ENCODE measurements at regions not wholly inside any gene's neighbourhood (a gene's known extent, or its start where the extent isn't known, plus 50 kb on each side); places are given as distances from the start of the nearest gene placed in this dataset.

- no peak for TF ChIP-seq ZBTB33 (IDR thresholded peaks at IDR 0.05; ENCODE audit: extremely low read depth, insufficient replicate concordance, low read length)
- TF ChIP-seq SIN3A (IDR thresholded peaks at IDR 0.05; ENCODE audit: low read depth) = no peak
Observed at GRCh38 chr16:7161891-7162290, 170.8 kb upstream of the RBFOX1 start (continued).

GRCh38 chr16:7160093-7160492 lies 172.6 kb upstream of the RBFOX1 start:
- H3K36me3 ChIP-seq (ENCODE audit: control insufficient read depth in 1 of 2, insufficient read depth in 2 of 2, low read length in 2 of 2) = no peaks in the 10 kb centered on the region
- H3K4me1 ChIP-seq (ENCODE audit: control insufficient read depth in 1 of 2, insufficient read depth in 2 of 2, low read length in 2 of 2) = no peaks in the 10 kb centered on the region
- intact Hi-C loops (cut with micrococcal nuclease) = no loop called here
- ChIA-PET POLR2A (no interaction called here), RAD21 (ENCODE audit: low non-redundant PET in 1 of 2, low total read pairs in 2 of 2, uncharacterized antibody in 2 of 2, unreplicated experiment in 2 of 2) (no interaction called here), CTCF (no interaction called here)
- no TSS peak for BruUV-seq (replicated peaks)
- H3K79me2 ChIP-seq (ENCODE audit: insufficient read depth, low read length) = no peaks in the 10 kb centered on the region
- DNase-seq (ENCODE audit: low read depth, low spot score) (no peak), ATAC-seq (no peak)
- no peaks in the 10 kb centered on the region for H3K9me2 ChIP-seq (ENCODE audit: insufficient read depth)
- no peaks in the 10 kb centered on the region for H4K20me1 ChIP-seq (ENCODE audit: insufficient read depth)
- TF ChIP-seq ATF3 (IDR thresholded peaks at IDR 0.05) (no peak), ZFX (IDR thresholded peaks at IDR 0.05) (no peak), TCF7L2 (IDR thresholded peaks at IDR 0.05; ENCODE audit: borderline replicate concordance, extremely low read depth, insufficient read depth, insufficient read length) (no peak), POLR2A (IDR thresholded peaks at IDR 0.05; ENCODE audit: borderline replicate concordance, extremely low read depth, insufficient read depth, insufficient read length) (no peak), MAX (IDR thresholded peaks at IDR 0.05) (no peak), YY1 (IDR thresholded peaks at IDR 0.05; ENCODE audit: extremely low read depth, insufficient replicate concordance, low read depth, low read length) (no peak)
- no peaks in the 10 kb centered on the region for H3K27me3 ChIP-seq (ENCODE audit: insufficient read depth, low read length)
- no peak overlapping the region for H3K4me3 ChIP-seq (replicated peaks in 1 of 2; ENCODE audit: low read depth in 1 of 2, low read length in 2 of 2)
- peaks cover 6 to 21% of the 10 kb centered on the region in 2 experiments; a peak in 2 of 4 replicates for H3K9me3 ChIP-seq (ENCODE audit: control insufficient read depth in 1 of 2, insufficient read depth in 1 of 2, low read depth in 1 of 2, low read length in 2 of 2)
- H3K9ac ChIP-seq (ENCODE audit: low read length) = no peak overlapping the region
- no peak overlapping the region for H2AFZ ChIP-seq (ENCODE audit: low read depth, low read length, poor library complexity, severe bottlenecking)
- H3K27ac ChIP-seq (ENCODE audit: low read depth, low read length) = no peak overlapping the region
- no peak overlapping the region for H3K4me2 ChIP-seq (ENCODE audit: low read length)
